A673 (cell line): ENCODE measurements at regions not wholly inside any gene's neighbourhood (a gene's known extent, or its start where the extent isn't known, plus 50 kb on each side); places are given as distances from the start of the nearest gene placed in this dataset.
"Not testable (repeated sequence)": the region's sequence is repeated elsewhere in the genome, so short reads cannot be mapped to it uniquely, and the experiment has no call there.

Experiments used
- CTCF ChIP-seq: fragments of 300-800, 200-600 bp; sonication (generic); conservative IDR thresholded peaks from 2 replicates; pipeline ENCODE4 v1.5.1; 2017; ENCODE audit warnings: low read depth, mild to moderate bottlenecking, antibody characterized with exemption, low read length, moderate library complexity, mixed read lengths
- EZH2 ChIP-seq: fragments of 200-600 bp; sonication (generic); IDR thresholded peaks from 2 replicates; pipeline ENCODE4 v1.6.1; 2017; ENCODE audit warnings: borderline replicate concordance, low read depth, mild to moderate bottlenecking, mixed read lengths, antibody characterized with exemption, low read length; ENCODE audit not compliant: poor library complexity, severe bottlenecking

- TF ChIP-seq CTCF, EZH2: not testable (repeated sequence)
Observed at GRCh38 chr15:25253048-25253973, 185.5 kb downstream of the UBE3A start.
